ENCODE measurements at regions not wholly inside any gene's neighbourhood (a gene's known extent, or its start where the extent isn't known, plus 50 kb on each side); places are given as distances from the start of the nearest gene placed in this dataset.

GRCh38 chr9:107715740-107716139 is 226.2 kb upstream of the KLF4 start:
- Histone ChIP-seq H3K4me3 (ENCODE audit: low read depth in 1 of 3, low read length in 3 of 3) (no peak overlapping the region), H3K9me3 (ENCODE audit: control insufficient read depth in 4 of 4, low read length in 3 of 4) (no peaks in the 10 kb centered on the region), H3K27me3 (ENCODE audit: control insufficient read depth in 4 of 4, insufficient read depth in 4 of 4, low read length in 3 of 4) (peaks cover 0 to 4% (median 0%) of the 10 kb centered on the region in 4 donors), H3K36me3 (ENCODE audit: control insufficient read depth in 4 of 4, insufficient read depth in 3 of 4, low read depth in 1 of 4, low read length in 3 of 4) (no peaks in the 10 kb centered on the region), H3K4me1 (ENCODE audit: control insufficient read depth in 4 of 4, insufficient read depth in 4 of 4, low read length in 3 of 4) (no peaks in the 10 kb centered on the region), H3K9ac (ENCODE audit: low read depth in 1 of 2, low read length in 2 of 2) (no peak overlapping the region), H3K27ac (ENCODE audit: low read depth in 1 of 2, low read length in 2 of 2) (no peak overlapping the region)
- WGBS, result 81% methylated on average over 4 of the region's 4 CpGs
- TF ChIP-seq CTCF (IDR thresholded peaks at IDR 0.05; ENCODE audit: low read depth, low read length, missing input control) (no peak), HNF4A (conservative IDR thresholded peaks at IDR 0.05) (no peak), FOXA2 (IDR thresholded peaks at IDR 0.05) (no peak), ZBTB33 (IDR thresholded peaks at IDR 0.05) (no peak), ATF3 (IDR thresholded peaks at IDR 0.05) (no peak), YY1 (IDR thresholded peaks at IDR 0.05) (no peak), MAX (IDR thresholded peaks at IDR 0.05) (no peak), NR2F2 (IDR thresholded peaks at IDR 0.05) (no peak), GABPA (IDR thresholded peaks at IDR 0.05 in 1 of 2, conservative IDR thresholded peaks at IDR 0.05 in 1 of 2) (no peak), TAF1 (conservative IDR thresholded peaks at IDR 0.05) (no peak), SP1 (IDR thresholded peaks at IDR 0.05) (no peak), JUND (IDR thresholded peaks at IDR 0.05) (no peak), EGR1 (IDR thresholded peaks at IDR 0.05; ENCODE audit: low read depth in 2 of 2) (no peak), FOXA1 (IDR thresholded peaks at IDR 0.05) (no peak), RXRA (IDR thresholded peaks at IDR 0.05) (no peak), REST (IDR thresholded peaks at IDR 0.05) (no peak), RAD21 (IDR thresholded peaks at IDR 0.05) (no peak), HNF4G (IDR thresholded peaks at IDR 0.05) (no peak)
- DNase-seq (ENCODE audit: low spot score), result no peak
